ENCODE measurements at regions not wholly inside any gene's neighbourhood (a gene's known extent, or its start where the extent isn't known, plus 50 kb on each side); places are given as distances from the start of the nearest gene placed in this dataset.
A peak's percentile ranks its signal among the peaks of the same experiment; 100 is the strongest.

DNA sequence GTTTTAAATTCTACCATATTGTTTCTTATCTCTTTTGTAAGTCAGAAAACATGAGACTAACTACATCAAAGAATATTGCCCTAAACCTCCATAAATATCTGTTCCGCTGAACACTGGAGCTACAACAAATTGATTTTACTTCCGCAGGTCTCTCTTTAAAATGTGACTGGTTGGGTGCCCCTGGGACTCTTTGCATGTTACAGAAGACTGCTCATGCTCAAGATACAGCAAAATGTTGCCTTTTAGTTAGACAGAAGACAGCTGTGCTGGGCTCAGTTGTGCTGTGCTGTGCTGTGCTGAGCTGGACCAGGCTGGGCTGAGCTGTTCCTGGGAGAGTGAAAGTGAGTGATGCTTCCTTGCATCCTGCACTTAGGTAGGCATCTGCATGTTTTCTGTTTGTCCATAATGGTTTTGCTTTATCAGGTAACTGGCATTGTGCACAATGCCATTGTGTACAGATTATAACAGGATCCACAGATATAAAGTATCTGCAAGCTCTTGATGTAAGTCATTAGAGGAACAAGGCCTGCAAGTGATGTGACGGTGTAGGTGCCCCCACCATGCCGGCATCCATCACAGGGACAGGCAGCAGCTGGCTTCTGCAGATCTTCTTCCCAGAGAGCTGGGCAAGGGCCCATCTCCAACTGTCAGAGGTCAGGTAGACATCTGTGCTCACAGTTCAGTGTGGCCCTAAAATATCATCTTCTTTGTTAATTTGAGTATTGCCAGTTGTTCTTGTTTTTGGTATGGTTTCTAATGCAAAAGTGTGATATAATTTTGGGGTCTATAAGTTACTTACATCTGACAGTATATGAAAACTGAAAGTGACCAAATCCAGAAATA is 972.5 kb upstream of the CELF2 start:
- no peak overlapping the region for H3K27ac ChIP-seq (ENCODE audit: low read depth in 2 of 2, low read length in 2 of 2)
- no peaks in the 10 kb centered on the region for H3K9me3 ChIP-seq (ENCODE audit: control insufficient read depth in 2 of 3, insufficient read depth in 1 of 3, low read length in 3 of 3)
- H3K4me3 ChIP-seq (ENCODE audit: low read length in 3 of 3), result no peak overlapping the region
- H3K27me3 ChIP-seq (ENCODE audit: control insufficient read depth, insufficient read depth, low read length), result no peaks in the 10 kb centered on the region
- FAIRE-seq (no peak), DNase-seq (peak in 3 of 5 donors; percentile 36 to 91 (median 61))
- H3K4me1 ChIP-seq (ENCODE audit: control insufficient read depth in 2 of 3, insufficient read depth in 2 of 3, low read depth in 1 of 3, low read length in 3 of 3), result no peaks in the 10 kb centered on the region
- intact Hi-C loops (cut with DNase I), result no loop called here
- TF ChIP-seq, protein P1, sequence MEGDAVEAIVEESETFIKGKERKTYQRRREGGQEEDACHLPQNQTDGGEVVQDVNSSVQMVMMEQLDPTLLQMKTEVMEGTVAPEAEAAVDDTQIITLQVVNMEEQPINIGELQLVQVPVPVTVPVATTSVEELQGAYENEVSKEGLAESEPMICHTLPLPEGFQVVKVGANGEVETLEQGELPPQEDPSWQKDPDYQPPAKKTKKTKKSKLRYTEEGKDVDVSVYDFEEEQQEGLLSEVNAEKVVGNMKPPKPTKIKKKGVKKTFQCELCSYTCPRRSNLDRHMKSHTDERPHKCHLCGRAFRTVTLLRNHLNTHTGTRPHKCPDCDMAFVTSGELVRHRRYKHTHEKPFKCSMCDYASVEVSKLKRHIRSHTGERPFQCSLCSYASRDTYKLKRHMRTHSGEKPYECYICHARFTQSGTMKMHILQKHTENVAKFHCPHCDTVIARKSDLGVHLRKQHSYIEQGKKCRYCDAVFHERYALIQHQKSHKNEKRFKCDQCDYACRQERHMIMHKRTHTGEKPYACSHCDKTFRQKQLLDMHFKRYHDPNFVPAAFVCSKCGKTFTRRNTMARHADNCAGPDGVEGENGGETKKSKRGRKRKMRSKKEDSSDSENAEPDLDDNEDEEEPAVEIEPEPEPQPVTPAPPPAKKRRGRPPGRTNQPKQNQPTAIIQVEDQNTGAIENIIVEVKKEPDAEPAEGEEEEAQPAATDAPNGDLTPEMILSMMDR (IDR thresholded peaks at IDR 0.05; ENCODE audit: borderline replicate concordance, extremely low read depth, insufficient read depth), result no peak
- H3K36me3 ChIP-seq (ENCODE audit: control insufficient read depth in 2 of 3, insufficient read depth in 3 of 3, low read length in 3 of 3), result no peaks in the 10 kb centered on the region
- H3K9ac ChIP-seq (ENCODE audit: low read length in 3 of 3), result no peak overlapping the region

DNA sequence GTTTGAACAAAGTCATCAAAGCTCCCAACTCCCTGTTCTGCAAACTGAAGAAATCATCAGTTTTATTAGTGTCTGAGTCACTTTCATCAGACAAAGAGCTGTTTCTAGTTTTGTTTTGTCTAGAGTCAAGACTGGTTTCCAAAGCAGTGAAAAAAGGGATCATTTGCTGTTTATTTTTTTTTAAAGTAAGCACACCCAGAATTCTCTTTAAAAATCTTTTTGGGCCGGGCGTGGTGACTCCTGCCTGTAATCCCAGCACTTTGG is 972.0 kb upstream of the CELF2 start:
- H3K36me3 ChIP-seq (ENCODE audit: control insufficient read depth in 2 of 3, insufficient read depth in 3 of 3, low read length in 3 of 3), result no peaks in the 10 kb centered on the region
- no peak overlapping the region for H3K27ac ChIP-seq (ENCODE audit: low read depth in 2 of 2, low read length in 2 of 2)
- intact Hi-C loops (cut with DNase I), result no loop called here
- TF ChIP-seq, protein P1 (IDR thresholded peaks at IDR 0.05; ENCODE audit: borderline replicate concordance, extremely low read depth, insufficient read depth), result no peak
- no peak overlapping the region for H3K4me3 ChIP-seq (ENCODE audit: low read length in 3 of 3)
- H3K9ac ChIP-seq (ENCODE audit: low read length in 3 of 3), result no peak overlapping the region
- no peaks in the 10 kb centered on the region for H3K9me3 ChIP-seq (ENCODE audit: control insufficient read depth in 2 of 3, insufficient read depth in 1 of 3, low read length in 3 of 3)
- no peaks in the 10 kb centered on the region for H3K4me1 ChIP-seq (ENCODE audit: control insufficient read depth in 2 of 3, insufficient read depth in 2 of 3, low read depth in 1 of 3, low read length in 3 of 3)
- H3K27me3 ChIP-seq (ENCODE audit: control insufficient read depth, insufficient read depth, low read length), result no peaks in the 10 kb centered on the region
- DNase-seq, result peak in 1 of 5 donors; percentile 43
- FAIRE-seq, result no peak

DNA sequence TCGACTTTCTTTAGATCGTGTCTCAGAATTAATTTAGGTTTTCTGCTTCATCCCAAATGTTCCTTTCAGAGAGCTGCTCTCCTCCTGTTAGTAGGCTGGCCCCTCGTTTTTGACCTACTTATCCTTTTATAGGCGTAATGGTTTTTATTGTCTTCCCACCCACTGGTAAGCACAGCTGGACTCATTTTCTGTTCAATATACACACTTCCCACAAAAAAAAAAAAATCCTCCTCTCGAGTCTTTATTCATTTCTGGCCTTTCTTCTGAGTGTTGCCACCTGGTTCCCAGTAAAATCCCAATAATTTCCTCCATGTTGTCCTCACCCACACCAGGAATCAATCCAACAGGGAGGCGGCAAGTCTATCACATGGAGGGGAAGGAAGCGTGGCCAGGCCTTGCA is 970.2 kb upstream of the CELF2 start:
- no peaks in the 10 kb centered on the region for H3K4me1 ChIP-seq (ENCODE audit: control insufficient read depth in 2 of 3, insufficient read depth in 2 of 3, low read depth in 1 of 3, low read length in 3 of 3)
- no peaks in the 10 kb centered on the region for H3K9me3 ChIP-seq (ENCODE audit: control insufficient read depth in 2 of 3, insufficient read depth in 1 of 3, low read length in 3 of 3)
- H3K4me3 ChIP-seq (ENCODE audit: low read length in 3 of 3), result no peak overlapping the region
- TF ChIP-seq, protein P1 (IDR thresholded peaks at IDR 0.05; ENCODE audit: borderline replicate concordance, extremely low read depth, insufficient read depth), result no peak
- intact Hi-C loops (cut with DNase I), result no loop called here
- DNase-seq (peak in 2 of 5 donors; percentile 9 to 56), FAIRE-seq (no peak)
- H3K27ac ChIP-seq (ENCODE audit: low read depth in 2 of 2, low read length in 2 of 2), result no peak overlapping the region
- H3K27me3 ChIP-seq (ENCODE audit: control insufficient read depth, insufficient read depth, low read length), result no peaks in the 10 kb centered on the region
- H3K9ac ChIP-seq (ENCODE audit: low read length in 3 of 3), result no peak overlapping the region
- no peaks in the 10 kb centered on the region for H3K36me3 ChIP-seq (ENCODE audit: control insufficient read depth in 2 of 3, insufficient read depth in 3 of 3, low read length in 3 of 3)

DNA sequence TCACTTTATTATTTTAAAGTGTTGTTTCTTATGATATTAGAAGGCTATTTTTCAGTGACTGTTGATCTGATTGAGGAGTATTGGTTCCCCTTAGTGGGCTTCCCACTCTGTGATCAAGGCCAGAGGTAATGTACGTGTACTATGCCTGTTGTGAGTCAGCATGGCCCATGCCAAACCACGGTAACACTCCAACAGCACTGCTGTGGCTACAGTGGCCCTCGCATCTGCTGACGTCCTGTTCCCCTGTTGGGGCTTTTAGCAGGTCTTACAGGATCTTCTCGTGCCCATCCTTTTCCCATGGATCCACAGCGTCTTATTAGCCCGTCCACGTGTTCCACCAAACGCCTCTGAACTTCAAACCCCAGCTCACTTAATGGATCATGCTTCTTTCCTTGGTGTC is 964.6 kb upstream of the CELF2 start:
- TF ChIP-seq, protein P1 (IDR thresholded peaks at IDR 0.05; ENCODE audit: borderline replicate concordance, extremely low read depth, insufficient read depth), result no peak
- Histone ChIP-seq H3K4me3 (ENCODE audit: low read length in 3 of 3) (no peak overlapping the region), H3K27me3 (ENCODE audit: control insufficient read depth, insufficient read depth, low read length) (no peaks in the 10 kb centered on the region), H3K9me3 (ENCODE audit: control insufficient read depth in 2 of 3, insufficient read depth in 1 of 3, low read length in 3 of 3) (no peaks in the 10 kb centered on the region), H3K27ac (ENCODE audit: low read depth in 2 of 2, low read length in 2 of 2) (no peak overlapping the region), H3K4me1 (ENCODE audit: control insufficient read depth in 2 of 3, insufficient read depth in 2 of 3, low read depth in 1 of 3, low read length in 3 of 3) (no peaks in the 10 kb centered on the region), H3K36me3 (ENCODE audit: control insufficient read depth in 2 of 3, insufficient read depth in 3 of 3, low read length in 3 of 3) (no peaks in the 10 kb centered on the region), H3K9ac (ENCODE audit: low read length in 3 of 3) (no peak overlapping the region)
- DNase-seq (no peak), FAIRE-seq (no peak)
- intact Hi-C loops (cut with DNase I), result no loop called here

Data from kidney (tissue), 13 donors.